Activated CD8-positive, alpha-beta memory T cell treated with anti-CD3 and anti-CD28 coated beads for 48 hours (primary cell): ENCODE measurements at regions not wholly inside any gene's neighbourhood (a gene's known extent, or its start where the extent isn't known, plus 50 kb on each side); places are given as distances from the start of the nearest gene placed in this dataset.

Source experiments
- DNase-seq, 3 experiments: peaks; one replicate each; pipeline ENCODE4 v3.0.0-alpha.2; 2020; ENCODE audit warnings: low read depth in 2 of 3, low spot score in 2 of 3

GRCh38 chr7:132072873-132073272 lies 503.4 kb downstream of the PLXNA4 start:
- DNase-seq, result no peak

GRCh38 chr7:132072165-132072564 lies 504.1 kb downstream of the PLXNA4 start:
- DNase-seq, result no peak

DNA sequence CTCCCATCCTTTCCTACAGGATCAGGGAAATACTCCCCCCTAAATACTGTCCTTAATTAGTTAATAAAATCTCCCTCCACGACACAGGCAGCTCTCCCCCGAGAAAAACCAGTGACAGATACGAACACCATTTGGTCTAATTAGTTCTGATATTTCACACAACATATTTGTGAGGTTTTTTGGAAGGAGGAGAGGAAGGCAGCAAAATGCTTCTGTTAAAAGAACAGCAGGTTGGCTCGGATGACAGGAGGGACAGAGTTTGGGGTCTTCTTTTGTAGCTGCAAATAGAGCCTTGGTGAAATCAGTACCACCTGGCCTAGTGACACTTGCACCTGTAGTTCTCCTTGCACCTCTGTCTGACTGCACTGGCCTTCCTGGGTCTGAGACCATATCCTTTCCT lies 507.0 kb downstream of the PLXNA4 start:
- no peak for DNase-seq

DNA sequence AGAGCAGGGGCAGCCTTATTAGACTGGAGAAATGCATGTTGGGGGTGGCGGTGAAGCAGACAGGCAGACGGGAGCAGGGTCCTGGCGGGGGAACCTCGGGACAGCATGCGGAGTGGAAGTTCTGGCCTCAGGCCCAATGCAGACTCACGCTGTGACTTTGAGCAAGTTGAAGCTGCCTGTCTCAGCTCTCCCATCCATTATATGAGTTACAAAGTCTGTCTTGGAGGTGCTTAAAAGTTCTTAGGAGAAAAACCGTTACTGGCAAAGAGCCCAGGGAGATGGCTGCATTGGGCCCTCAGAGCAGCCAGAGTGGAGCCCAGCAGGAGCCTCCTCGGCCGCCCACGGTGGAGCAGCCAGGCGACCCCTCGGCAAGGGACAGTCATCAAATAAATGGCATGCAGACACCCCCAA lies 509.5 kb downstream of the PLXNA4 start:
- DNase-seq, result no peak

GRCh38 chr7:132065989-132066603 lies 509.7 kb upstream of the PODXL start:
- no peak for DNase-seq

- DNase-seq, result no peak
Observed at GRCh38 chr7:132065193-132065988, 509.0 kb upstream of the PODXL start.

GRCh38 chr7:132063800-132064199 lies 507.4 kb upstream of the PODXL start:
- no peak for DNase-seq

GRCh38 chr7:132061937-132062336 lies 505.5 kb upstream of the PODXL start:
- DNase-seq, result no peak

DNA sequence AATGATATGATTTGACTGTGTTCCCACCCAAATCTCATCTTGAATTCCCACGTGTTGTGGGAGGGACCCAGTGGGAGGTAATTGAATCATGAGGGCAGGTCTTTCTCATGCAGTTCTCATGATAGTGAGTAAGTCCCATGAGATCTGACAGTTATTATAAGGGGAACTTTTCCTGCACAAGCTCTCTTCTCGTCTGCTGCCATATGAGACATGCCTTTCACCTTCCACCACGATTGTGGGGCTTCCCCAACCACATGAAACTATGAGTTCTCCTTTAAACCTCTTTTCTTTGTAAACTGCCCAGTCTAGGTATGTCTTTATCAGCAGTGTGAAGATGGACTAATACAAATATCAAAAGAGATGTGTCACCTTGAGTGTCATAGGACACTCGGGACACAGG lies 502.7 kb upstream of the PODXL start:
- no peak for DNase-seq

DNA sequence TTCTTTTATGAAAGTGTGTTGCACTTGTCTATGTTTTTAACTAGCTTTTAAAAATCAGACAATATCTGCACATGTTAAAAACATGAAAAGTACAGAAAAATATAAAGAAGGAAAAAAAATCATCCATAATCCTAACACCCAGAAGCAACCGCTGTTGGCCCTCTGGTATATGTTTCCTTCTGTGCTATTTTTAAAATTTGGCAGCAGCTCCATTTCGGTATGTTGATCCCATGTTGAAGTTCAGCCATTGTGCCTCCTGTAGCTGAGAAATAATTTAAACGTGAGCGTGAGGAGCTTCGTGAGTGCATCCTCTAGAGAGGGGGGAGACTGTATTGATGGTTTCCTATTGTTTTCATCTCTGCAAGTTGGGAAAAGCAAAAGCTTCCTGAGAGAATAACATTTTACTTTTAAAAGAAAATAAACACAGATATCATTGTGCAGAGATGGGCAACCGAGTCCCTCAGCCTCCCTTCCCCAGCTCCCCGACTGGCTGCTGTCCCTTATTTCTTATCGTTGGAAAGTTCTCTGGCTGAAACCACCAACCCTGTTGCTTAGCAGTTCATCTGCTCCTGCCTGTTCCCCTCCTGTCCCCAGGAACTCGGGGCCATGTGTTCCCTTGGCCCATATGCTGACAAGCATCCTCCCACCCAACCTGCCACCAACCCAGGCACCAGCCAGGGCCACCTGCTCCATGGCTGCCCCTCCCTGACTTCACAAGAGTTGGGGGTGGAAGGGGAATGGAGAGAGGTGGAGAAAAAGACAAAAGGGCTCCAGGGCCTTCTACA lies 499.1 kb upstream of the PODXL start:
- DNase-seq, result no peak

DNA sequence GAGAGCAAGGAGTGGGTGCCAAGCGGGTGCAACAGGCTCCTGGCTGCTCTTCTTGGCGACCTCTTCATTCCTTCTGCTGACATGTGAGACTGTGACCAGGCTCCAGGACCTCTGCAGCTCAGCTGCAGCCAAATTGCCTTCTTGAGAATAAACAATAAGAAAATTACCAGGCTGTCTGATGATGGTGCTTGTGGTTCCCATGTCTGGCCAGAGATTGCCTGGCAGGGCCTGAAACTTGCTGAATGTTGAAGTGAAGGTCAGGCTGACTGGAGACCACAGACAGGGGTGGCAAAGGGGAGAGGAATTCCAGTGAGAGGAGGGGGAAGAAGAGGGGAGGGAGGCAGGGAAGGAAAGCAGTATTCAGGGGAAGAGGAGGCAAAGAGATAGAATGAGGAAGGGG lies 497.4 kb upstream of the PODXL start:
- DNase-seq, result no peak

DNA sequence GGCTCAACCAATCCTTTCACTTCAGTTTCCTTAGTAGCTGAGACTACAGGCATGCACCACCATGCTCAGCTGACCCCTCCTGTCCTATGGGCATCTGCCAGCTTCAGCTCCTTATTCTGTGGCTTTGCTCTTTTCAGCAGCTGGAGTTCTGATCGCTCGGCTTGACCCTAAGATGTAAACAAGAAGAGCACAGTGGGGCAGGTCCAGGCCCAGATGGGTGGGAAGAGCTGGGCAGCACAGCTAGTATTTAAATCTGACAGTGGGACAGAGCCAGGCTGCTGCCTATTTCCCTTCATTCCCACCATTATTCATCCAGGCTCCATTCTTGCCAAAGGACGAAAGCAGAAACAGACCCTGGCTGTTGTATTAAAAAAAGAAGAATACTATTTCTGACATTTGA lies 494.9 kb upstream of the PODXL start:
- no peak for DNase-seq

DNA sequence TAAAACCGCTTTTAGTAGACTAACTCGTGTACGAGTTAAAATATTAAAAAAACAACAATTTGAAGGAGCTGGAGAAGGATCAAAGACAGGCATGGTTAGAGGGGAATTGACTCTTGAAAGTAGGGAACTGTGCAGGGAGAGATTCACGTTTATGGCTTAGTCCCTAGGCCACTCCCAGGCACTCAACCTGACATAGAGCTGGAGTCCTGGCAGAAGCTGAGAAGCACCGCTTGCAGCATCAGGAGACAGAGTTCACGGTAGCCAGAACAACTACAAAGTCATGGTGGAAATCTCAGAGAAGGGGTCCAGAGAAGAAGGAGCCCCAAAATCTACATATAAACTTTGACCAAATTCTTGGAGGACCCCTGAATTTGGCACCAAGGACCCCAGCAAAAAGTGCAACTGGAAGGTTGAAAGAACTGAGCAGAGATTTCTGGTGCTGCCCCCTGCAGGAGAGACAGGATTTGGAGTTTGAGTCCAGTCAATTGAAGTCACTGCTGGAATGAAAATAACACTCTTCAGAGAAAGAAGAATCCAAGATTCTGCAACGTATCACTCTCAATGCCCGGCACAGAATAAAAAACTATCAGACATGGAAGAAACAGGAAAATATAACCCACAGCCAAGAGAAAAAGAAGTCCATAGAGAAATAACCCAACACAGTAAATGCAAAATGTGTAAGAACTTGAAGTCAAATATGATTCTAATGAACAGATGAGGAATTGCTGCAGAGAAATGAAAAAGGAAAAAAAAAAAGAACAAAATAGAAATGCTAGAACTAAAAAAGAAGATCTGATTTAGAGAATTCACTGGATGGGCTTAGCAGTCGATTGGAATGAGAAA lies 493.3 kb upstream of the PODXL start:
- no peak for DNase-seq

DNA sequence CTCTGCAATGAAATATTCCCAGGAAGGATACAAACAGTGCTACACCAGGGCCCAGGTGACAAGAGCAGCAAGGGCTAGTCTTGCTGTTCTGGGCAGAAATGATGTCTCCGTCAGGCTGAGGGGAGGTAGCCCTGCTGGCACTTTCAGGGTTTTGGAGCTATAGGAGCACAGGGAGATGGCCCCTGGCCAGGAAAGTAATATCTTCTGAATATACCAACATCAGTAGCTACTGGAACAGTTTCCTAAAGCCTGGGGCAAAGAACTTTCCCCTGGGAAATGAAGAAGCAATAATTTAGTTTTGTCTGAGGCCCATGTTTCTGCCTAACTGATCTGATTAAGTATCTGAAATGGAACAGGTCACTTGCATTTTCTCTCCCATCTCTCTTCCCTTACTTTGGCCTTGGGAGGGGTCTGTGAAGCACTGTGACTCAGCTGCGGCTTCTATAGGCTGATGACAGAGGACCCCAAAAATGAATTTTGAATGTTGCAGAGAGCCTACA lies 489.1 kb upstream of the PODXL start:
- DNase-seq, result no peak

DNA sequence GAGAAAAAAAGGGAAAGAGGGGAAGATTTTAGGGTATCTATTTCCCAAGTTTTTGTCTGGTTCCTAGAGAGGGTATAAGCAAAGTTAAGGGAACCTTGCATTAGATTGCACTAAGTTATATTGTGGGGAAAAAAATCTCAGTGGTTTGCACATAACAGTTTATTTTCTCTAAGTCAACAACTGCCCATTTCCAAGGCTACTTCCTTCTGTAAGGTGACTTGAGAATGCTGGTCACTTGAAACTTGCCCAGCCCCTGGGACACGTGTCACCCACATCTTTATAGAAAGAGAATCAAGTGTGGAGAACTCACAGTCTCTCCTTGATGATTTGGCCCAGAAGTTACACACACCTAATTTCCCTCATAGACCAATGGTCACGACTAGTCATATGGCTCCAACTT lies 488.6 kb upstream of the PODXL start:
- no peak for DNase-seq

- no peak for DNase-seq
Observed at GRCh38 chr7:132044247-132044646, 487.8 kb upstream of the PODXL start.

- DNase-seq, result no peak
Observed at GRCh38 chr7:132041108-132041507, 484.7 kb upstream of the PODXL start.

- DNase-seq, result no peak
Observed at GRCh38 chr7:132035517-132036362, 479.3 kb upstream of the PODXL start.

GRCh38 chr7:132034748-132035416 lies 478.5 kb upstream of the PODXL start:
- no peak for DNase-seq

- DNase-seq, result no peak
Observed at GRCh38 chr7:132030883-132031282, 474.5 kb upstream of the PODXL start.
